ENCODE measurements at regions not wholly inside any gene's neighbourhood (a gene's known extent, or its start where the extent isn't known, plus 50 kb on each side); places are given as distances from the start of the nearest gene placed in this dataset.

- no peak for DNase-seq (ENCODE audit: low spot score)
These were observed 315.2 kb upstream of the SHH start for GRCh38 chr7:156127166-156128134.

- DNase-seq (ENCODE audit: low spot score), result no peak
These were observed 313.8 kb upstream of the SHH start for GRCh38 chr7:156125841-156126730.

GRCh38 chr7:156124356-156124755 is 312.1 kb upstream of the SHH start:
- no peak for DNase-seq (ENCODE audit: low spot score)

GRCh38 chr7:156123362-156123761 is 311.1 kb upstream of the SHH start:
- DNase-seq (ENCODE audit: low spot score), result no peak

- DNase-seq (ENCODE audit: low spot score), result no peak
These were observed 310.6 kb upstream of the SHH start for GRCh38 chr7:156122752-156123354.

- no peak for DNase-seq (ENCODE audit: low spot score)
These were observed 309.7 kb upstream of the SHH start for GRCh38 chr7:156121956-156122355.

GRCh38 chr7:156121434-156121833 is 309.2 kb upstream of the SHH start:
- DNase-seq (ENCODE audit: low spot score), result no peak

- DNase-seq (ENCODE audit: low spot score), result no peak
These were observed 308.3 kb upstream of the SHH start for GRCh38 chr7:156120552-156120951.

GRCh38 chr7:156119771-156120170 is 307.5 kb upstream of the SHH start:
- DNase-seq (ENCODE audit: low spot score), result no peak

- no peak for DNase-seq (ENCODE audit: low spot score)
These were observed 306.0 kb upstream of the SHH start for GRCh38 chr7:156118248-156118645.

GRCh38 chr7:156117542-156118247 is 305.4 kb upstream of the SHH start:
- DNase-seq (ENCODE audit: low spot score), result no peak

GRCh38 chr7:156116514-156117215 is 304.4 kb upstream of the SHH start:
- no peak for DNase-seq (ENCODE audit: low spot score)

GRCh38 chr7:156115582-156115981 is 303.3 kb upstream of the SHH start:
- DNase-seq (ENCODE audit: low spot score), result no peak

GRCh38 chr7:156113731-156114130 is 301.5 kb upstream of the SHH start:
- no peak for DNase-seq (ENCODE audit: low spot score)

GRCh38 chr7:156109988-156110387 is 297.7 kb upstream of the SHH start:
- DNase-seq (ENCODE audit: low spot score), result no peak

GRCh38 chr7:156109076-156109475 is 296.8 kb upstream of the SHH start:
- DNase-seq (ENCODE audit: low spot score), result no peak

GRCh38 chr7:156107957-156108356 is 295.7 kb upstream of the SHH start:
- DNase-seq (ENCODE audit: low spot score), result no peak

- no peak for DNase-seq (ENCODE audit: low spot score)
These were observed 293.8 kb upstream of the SHH start for GRCh38 chr7:156106107-156106426.

GRCh38 chr7:156105337-156106106 is 293.3 kb upstream of the SHH start:
- no peak for DNase-seq (ENCODE audit: low spot score)

GRCh38 chr7:156104501-156105336 is 292.5 kb upstream of the SHH start:
- no peak for DNase-seq (ENCODE audit: low spot score)

Measured in NAMALWA (cell line).